Loucy (cell line): ENCODE measurements at regions not wholly inside any gene's neighbourhood (a gene's known extent, or its start where the extent isn't known, plus 50 kb on each side); places are given as distances from the start of the nearest gene placed in this dataset.

Source experiments
- H2AFZ ChIP-seq: fragments of 200-600 bp; sonication (generic); 2 replicates; pipeline ENCODE4 v1.6.0; 2016; ENCODE audit warnings: antibody characterized with exemption, mild to moderate bottlenecking, low read length, moderate library complexity
- H3F3A ChIP-seq: fragments of 200-600 bp; 2 replicates; pipeline ENCODE4 v1.6.0; 2016; ENCODE audit warnings: antibody characterized with exemption, low read depth, mild to moderate bottlenecking
- H3K27me3 ChIP-seq: fragments of 200-600 bp; sonication (generic); 2 replicates; pipeline ENCODE4 v1.6.1; 2014; ENCODE audit warnings: low read length, mild to moderate bottlenecking; ENCODE audit not compliant: insufficient read depth, poor library complexity, severe bottlenecking
- H3K36me3 ChIP-seq: fragments of 200-600 bp; sonication (generic); 2 replicates; pipeline ENCODE4 v1.6.1; 2016; ENCODE audit warnings: low read length; ENCODE audit not compliant: insufficient read depth
- H3K4me1 ChIP-seq: fragments of 200-600 bp; sonication (generic); 2 replicates; pipeline ENCODE4 v1.5.1; 2014; ENCODE audit warnings: low read length, mild to moderate bottlenecking; ENCODE audit not compliant: insufficient read depth, poor library complexity, severe bottlenecking
- H3K4me2 ChIP-seq: fragments of 200-600 bp; sonication (generic); 2 replicates; pipeline ENCODE4 v1.6.0; 2014; ENCODE audit warnings: antibody characterized with exemption, low read length, low read depth, mild to moderate bottlenecking; ENCODE audit not compliant: poor library complexity, severe bottlenecking
- H3K4me3 ChIP-seq: fragments of 200-600 bp; sonication (generic); 2 replicates; pipeline ENCODE4 v1.5.1; 2014; ENCODE audit warnings: low read length, mild to moderate bottlenecking, mixed read lengths; ENCODE audit not compliant: poor library complexity, severe bottlenecking
- H3K79me2 ChIP-seq: fragments of 200-600 bp; sonication (generic); 2 replicates; pipeline ENCODE4 v1.6.1; 2014; ENCODE audit warnings: low read length; ENCODE audit not compliant: insufficient read depth
- H3K9ac ChIP-seq: fragments of 200-600 bp; sonication (generic); 2 replicates; pipeline ENCODE4 v1.6.0; 2014; ENCODE audit warnings: mild to moderate bottlenecking, low read depth, low read length, moderate library complexity; ENCODE audit not compliant: poor library complexity, severe bottlenecking
- H3K9me2 ChIP-seq: fragments of 200-600 bp; sonication (generic); replicated peaks from 2 replicates; pipeline ENCODE4 v1.6.1; 2016; ENCODE audit warnings: low read depth, low read length, mixed read lengths
- H3K9me3 ChIP-seq: fragments of 200-600 bp; sonication (generic); 2 replicates; pipeline ENCODE4 v1.6.1; 2014; ENCODE audit warnings: mild to moderate bottlenecking, antibody characterized with exemption, low read length, low read depth; ENCODE audit not compliant: insufficient read depth
- H4K20me1 ChIP-seq: fragments of 200-600 bp; sonication (generic); 2 replicates; pipeline ENCODE4 v1.6.0; 2014; ENCODE audit warnings: antibody characterized with exemption, low read length, mild to moderate bottlenecking; ENCODE audit not compliant: insufficient read depth, poor library complexity, severe bottlenecking
- EZH2phosphoT487 ChIP-seq: fragments of 200-600 bp; IDR thresholded peaks from 2 replicates; pipeline ENCODE4 v1.6.1; 2018; ENCODE audit warnings: antibody characterized with exemption, mild to moderate bottlenecking, moderate library complexity, borderline replicate concordance
- TF ChIP-seq, protein P1 (sequence below): fragments of 200-600 bp; sonication (generic); conservative IDR thresholded peaks from 2 replicates; pipeline ENCODE4 v1.5.1; 2014; ENCODE audit warnings: mild to moderate bottlenecking, antibody characterized with exemption, low read length

GRCh38 chrX:8914681-8915080, 113.5 kb upstream of the FAM9A start:
- Histone ChIP-seq H3K4me2 (no peak overlapping the region), H3K4me3 (no peak overlapping the region), H3K9me3 (no peaks in the 10 kb centered on the region), H3K9me2 (no peaks in the 10 kb centered on the region), H2AFZ (no peak overlapping the region), H3K9ac (no peak overlapping the region), H3K79me2 (no peaks in the 10 kb centered on the region), H3F3A (no peaks in the 10 kb centered on the region), H3K4me1 (no peaks in the 10 kb centered on the region), H3K36me3 (no peaks in the 10 kb centered on the region), H4K20me1 (no peaks in the 10 kb centered on the region), H3K27me3 (no peaks in the 10 kb centered on the region)
- TF ChIP-seq, protein P1, sequence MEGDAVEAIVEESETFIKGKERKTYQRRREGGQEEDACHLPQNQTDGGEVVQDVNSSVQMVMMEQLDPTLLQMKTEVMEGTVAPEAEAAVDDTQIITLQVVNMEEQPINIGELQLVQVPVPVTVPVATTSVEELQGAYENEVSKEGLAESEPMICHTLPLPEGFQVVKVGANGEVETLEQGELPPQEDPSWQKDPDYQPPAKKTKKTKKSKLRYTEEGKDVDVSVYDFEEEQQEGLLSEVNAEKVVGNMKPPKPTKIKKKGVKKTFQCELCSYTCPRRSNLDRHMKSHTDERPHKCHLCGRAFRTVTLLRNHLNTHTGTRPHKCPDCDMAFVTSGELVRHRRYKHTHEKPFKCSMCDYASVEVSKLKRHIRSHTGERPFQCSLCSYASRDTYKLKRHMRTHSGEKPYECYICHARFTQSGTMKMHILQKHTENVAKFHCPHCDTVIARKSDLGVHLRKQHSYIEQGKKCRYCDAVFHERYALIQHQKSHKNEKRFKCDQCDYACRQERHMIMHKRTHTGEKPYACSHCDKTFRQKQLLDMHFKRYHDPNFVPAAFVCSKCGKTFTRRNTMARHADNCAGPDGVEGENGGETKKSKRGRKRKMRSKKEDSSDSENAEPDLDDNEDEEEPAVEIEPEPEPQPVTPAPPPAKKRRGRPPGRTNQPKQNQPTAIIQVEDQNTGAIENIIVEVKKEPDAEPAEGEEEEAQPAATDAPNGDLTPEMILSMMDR = no peak
- no peak for TF ChIP-seq EZH2phosphoT487

GRCh38 chrX:8913655-8914409, 112.6 kb upstream of the FAM9A start:
- no peaks in the 10 kb centered on the region for H3K79me2 ChIP-seq
- no peak overlapping the region for H3K9ac ChIP-seq
- H3K9me2 ChIP-seq = no peaks in the 10 kb centered on the region
- H3K4me3 ChIP-seq = no peak overlapping the region
- no peaks in the 10 kb centered on the region for H3K9me3 ChIP-seq
- no peaks in the 10 kb centered on the region for H4K20me1 ChIP-seq
- no peaks in the 10 kb centered on the region for H3K36me3 ChIP-seq
- no peak overlapping the region for H3K4me2 ChIP-seq
- no peaks in the 10 kb centered on the region for H3F3A ChIP-seq
- no peak overlapping the region for H2AFZ ChIP-seq
- TF ChIP-seq, protein P1 = no peak
- no peak for TF ChIP-seq EZH2phosphoT487
- H3K27me3 ChIP-seq = no peaks in the 10 kb centered on the region
- H3K4me1 ChIP-seq = no peaks in the 10 kb centered on the region

- Histone ChIP-seq H3K4me1 (no peaks in the 10 kb centered on the region), H3K9ac (no peak overlapping the region), H3K9me3 (no peaks in the 10 kb centered on the region), H3K9me2 (no peaks in the 10 kb centered on the region), H3K79me2 (no peaks in the 10 kb centered on the region), H3K36me3 (no peaks in the 10 kb centered on the region), H3K4me3 (no peak overlapping the region), H3F3A (no peaks in the 10 kb centered on the region), H3K27me3 (no peaks in the 10 kb centered on the region), H2AFZ (no peak overlapping the region), H3K4me2 (no peak overlapping the region), H4K20me1 (no peaks in the 10 kb centered on the region)
- TF ChIP-seq, protein P1 = no peak
- TF ChIP-seq EZH2phosphoT487 = no peak
Measured at GRCh38 chrX:8907688-8908087, 106.5 kb upstream of the FAM9A start.
